ENCODE measurements at regions not wholly inside any gene's neighbourhood (a gene's known extent, or its start where the extent isn't known, plus 50 kb on each side); places are given as distances from the start of the nearest gene placed in this dataset.

DNA sequence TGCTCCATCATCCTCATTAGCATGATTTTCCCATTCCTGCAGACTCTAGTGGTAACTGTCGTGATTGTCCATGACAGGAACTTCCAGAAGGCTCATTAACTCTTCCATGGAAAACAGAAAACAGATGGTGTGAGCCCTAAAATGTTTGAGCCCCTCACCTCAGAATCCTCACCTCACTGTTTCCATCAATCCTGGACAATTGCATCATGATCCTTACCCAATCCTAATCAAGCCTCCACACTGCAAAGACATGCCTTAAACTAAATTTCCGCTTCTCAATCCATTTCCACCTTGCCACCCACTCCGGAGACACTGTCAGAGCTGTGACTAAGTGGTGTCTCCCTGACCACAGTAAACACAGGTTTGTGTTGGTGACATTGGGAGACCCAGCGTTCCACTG, 311.0 kb upstream of the JARID2 start:
- TF ChIP-seq, protein P1, sequence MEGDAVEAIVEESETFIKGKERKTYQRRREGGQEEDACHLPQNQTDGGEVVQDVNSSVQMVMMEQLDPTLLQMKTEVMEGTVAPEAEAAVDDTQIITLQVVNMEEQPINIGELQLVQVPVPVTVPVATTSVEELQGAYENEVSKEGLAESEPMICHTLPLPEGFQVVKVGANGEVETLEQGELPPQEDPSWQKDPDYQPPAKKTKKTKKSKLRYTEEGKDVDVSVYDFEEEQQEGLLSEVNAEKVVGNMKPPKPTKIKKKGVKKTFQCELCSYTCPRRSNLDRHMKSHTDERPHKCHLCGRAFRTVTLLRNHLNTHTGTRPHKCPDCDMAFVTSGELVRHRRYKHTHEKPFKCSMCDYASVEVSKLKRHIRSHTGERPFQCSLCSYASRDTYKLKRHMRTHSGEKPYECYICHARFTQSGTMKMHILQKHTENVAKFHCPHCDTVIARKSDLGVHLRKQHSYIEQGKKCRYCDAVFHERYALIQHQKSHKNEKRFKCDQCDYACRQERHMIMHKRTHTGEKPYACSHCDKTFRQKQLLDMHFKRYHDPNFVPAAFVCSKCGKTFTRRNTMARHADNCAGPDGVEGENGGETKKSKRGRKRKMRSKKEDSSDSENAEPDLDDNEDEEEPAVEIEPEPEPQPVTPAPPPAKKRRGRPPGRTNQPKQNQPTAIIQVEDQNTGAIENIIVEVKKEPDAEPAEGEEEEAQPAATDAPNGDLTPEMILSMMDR (IDR thresholded peaks at IDR 0.05; ENCODE audit: unreplicated experiment) = no peak

DNA sequence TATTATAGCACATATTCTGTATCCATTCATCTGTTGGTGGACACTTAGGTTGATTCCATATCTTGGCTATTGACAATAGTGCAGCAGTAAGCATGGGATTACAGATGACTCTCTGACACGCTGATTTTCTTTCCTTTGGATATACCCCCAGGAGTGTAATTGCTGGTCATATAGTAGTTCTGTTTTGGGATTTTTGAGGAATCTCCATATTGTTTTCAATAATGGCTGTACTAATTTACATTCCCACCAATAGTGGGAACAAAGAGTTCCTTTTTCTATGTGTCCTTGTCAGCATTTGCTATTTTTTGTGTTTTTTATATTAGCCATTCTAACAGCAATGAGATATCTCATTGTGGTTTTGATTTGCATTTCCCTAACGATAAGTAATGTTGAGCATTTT, 309.0 kb upstream of the JARID2 start:
- no peak overlapping the region for H3K4me3 Mint-ChIP-seq (ENCODE audit: low read depth)
- no peak for DNase-seq (ENCODE audit: low spot score, unreplicated experiment)
- TF ChIP-seq, protein P1 (IDR thresholded peaks at IDR 0.05; ENCODE audit: unreplicated experiment) = no peak
- H3K4me1 Mint-ChIP-seq (ENCODE audit: low read depth) = peaks cover 22% of the 10 kb centered on the region
- no peak overlapping the region for H3K27ac Mint-ChIP-seq
- no peaks in the 10 kb centered on the region for H3K36me3 Mint-ChIP-seq (ENCODE audit: insufficient read depth)
- no peaks in the 10 kb centered on the region for H3K9me3 Mint-ChIP-seq (ENCODE audit: low read depth)
- H3K27me3 Mint-ChIP-seq = no peaks in the 10 kb centered on the region

More for the DNA sequence above, 311.0 kb upstream of the JARID2 start:
- H3K4me1 Mint-ChIP-seq (ENCODE audit: low read depth) = peaks cover 25% of the 10 kb centered on the region
- no peaks in the 10 kb centered on the region for H3K9me3 Mint-ChIP-seq (ENCODE audit: low read depth)
- no peak overlapping the region for H3K4me3 Mint-ChIP-seq (ENCODE audit: low read depth)
- H3K27me3 Mint-ChIP-seq = no peaks in the 10 kb centered on the region
- no peak overlapping the region for H3K27ac Mint-ChIP-seq
- no peaks in the 10 kb centered on the region for H3K36me3 Mint-ChIP-seq (ENCODE audit: insufficient read depth)
- DNase-seq (ENCODE audit: low spot score, unreplicated experiment) = no peak

DNA sequence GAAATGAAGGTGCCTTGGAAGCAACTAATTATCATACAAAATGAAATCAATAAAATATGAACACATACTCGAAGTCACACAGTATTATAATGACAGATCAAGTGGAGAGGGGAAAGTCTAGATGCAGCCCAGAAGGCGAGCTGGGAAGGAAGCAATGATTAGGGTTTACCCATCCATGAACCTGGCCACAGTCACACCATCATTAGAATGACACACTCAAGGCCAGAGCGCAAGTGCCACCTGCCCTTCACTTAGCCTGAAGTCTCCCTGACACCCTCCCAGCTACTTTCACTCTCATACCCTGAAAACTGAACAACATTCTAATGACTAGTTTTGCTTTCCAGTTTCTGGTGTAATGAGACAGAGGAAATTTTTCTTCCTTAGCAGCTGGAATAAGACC, 302.8 kb upstream of the JARID2 start:
- no peak overlapping the region for H3K27ac Mint-ChIP-seq
- H3K9me3 Mint-ChIP-seq (ENCODE audit: low read depth) = no peaks in the 10 kb centered on the region
- peaks cover 4% of the 10 kb centered on the region for H3K27me3 Mint-ChIP-seq
- peaks cover 4% of the 10 kb centered on the region for H3K4me1 Mint-ChIP-seq (ENCODE audit: low read depth)
- TF ChIP-seq, protein P1 (IDR thresholded peaks at IDR 0.05; ENCODE audit: unreplicated experiment) = no peak
- H3K36me3 Mint-ChIP-seq (ENCODE audit: insufficient read depth) = no peaks in the 10 kb centered on the region
- no peak for DNase-seq (ENCODE audit: low spot score, unreplicated experiment)
- no peak overlapping the region for H3K4me3 Mint-ChIP-seq (ENCODE audit: low read depth)

DNA sequence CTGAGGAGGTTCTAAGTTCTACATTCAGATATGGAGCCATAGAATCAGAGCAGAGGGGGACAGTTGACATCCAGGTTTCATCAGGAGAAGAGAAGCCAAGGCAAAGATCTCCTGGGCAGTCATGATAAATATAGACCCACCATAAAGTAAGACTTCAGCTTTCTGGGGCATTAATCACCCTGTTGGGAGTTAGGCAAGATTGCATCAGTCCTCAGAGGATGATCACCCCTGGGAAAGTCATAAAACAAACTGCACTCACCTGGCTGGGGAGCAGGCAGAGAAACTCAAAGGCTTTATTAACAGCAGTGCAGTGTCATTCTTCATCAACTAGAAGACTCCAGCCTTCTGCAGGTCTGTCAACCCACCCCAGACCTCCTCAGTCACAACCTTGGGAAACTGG, 301.3 kb upstream of the JARID2 start:
- DNase-seq (ENCODE audit: low spot score, unreplicated experiment) = no peak
- TF ChIP-seq, protein P1 (IDR thresholded peaks at IDR 0.05; ENCODE audit: unreplicated experiment) = no peak
- Mint-ChIP-seq H3K4me1 (ENCODE audit: low read depth) (peaks cover 11% of the 10 kb centered on the region), H3K9me3 (ENCODE audit: low read depth) (no peaks in the 10 kb centered on the region), H3K27ac (no peak overlapping the region), H3K27me3 (peaks cover 4% of the 10 kb centered on the region), H3K4me3 (ENCODE audit: low read depth) (no peak overlapping the region), H3K36me3 (ENCODE audit: insufficient read depth) (no peaks in the 10 kb centered on the region)

DNA sequence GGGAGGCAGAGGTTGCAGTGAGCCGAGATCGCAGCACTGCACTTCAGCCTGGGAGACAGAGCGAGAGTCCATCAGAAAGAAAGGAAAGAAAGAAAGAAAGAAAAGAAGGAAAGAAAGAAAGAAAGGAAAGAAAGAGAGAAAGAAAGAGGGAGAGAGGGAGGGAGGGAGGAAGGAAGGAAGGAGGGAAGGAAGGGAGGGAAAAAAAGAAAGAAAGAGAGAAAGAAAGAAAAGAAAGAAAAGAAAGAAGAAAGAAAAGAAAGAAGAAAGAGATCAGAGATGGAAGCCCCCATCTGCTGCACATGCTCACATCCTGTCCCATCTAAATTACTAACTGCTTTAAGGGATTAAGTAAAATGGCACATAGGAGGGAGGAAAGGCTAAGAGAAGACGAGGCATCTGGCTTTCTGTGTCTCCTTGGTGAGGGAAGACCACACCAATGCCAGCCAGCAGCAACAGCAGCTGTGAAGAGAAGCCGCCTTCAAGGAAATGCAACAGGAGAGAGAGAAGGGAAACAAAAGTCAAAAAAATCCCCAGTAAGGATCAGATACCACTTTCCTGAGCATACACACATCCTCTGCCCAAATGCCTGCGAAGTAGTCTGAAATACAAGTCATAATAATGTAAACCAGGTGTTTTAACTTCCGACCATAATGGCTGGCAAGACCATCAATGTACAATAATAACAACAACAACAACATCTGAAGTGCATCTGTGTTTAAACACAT, 300.2 kb upstream of the JARID2 start:
- no peak for DNase-seq (ENCODE audit: low spot score, unreplicated experiment)
- Mint-ChIP-seq H3K27me3 (peaks cover 4% of the 10 kb centered on the region), H3K4me1 (ENCODE audit: low read depth) (peaks cover 11% of the 10 kb centered on the region), H3K36me3 (ENCODE audit: insufficient read depth) (no peaks in the 10 kb centered on the region), H3K27ac (no peak overlapping the region), H3K9me3 (ENCODE audit: low read depth) (no peaks in the 10 kb centered on the region), H3K4me3 (ENCODE audit: low read depth) (no peak overlapping the region)
- TF ChIP-seq, protein P1 (IDR thresholded peaks at IDR 0.05; ENCODE audit: unreplicated experiment) = no peak

Data from progenitor cell of endocrine pancreas (in vitro differentiated cells).